ENCODE measurements at regions not wholly inside any gene's neighbourhood (a gene's known extent, or its start where the extent isn't known, plus 50 kb on each side); places are given as distances from the start of the nearest gene placed in this dataset.
"Not testable (repeated sequence)": the region's sequence is repeated elsewhere in the genome, so short reads cannot be mapped to it uniquely, and the experiment has no call there.

- no peak for DNase-seq (ENCODE audit: low read depth in 2 of 2)
These were observed 328.2 kb upstream of the PDE3A start for GRCh38 chr12:20040184-20040583.

GRCh38 chr12:20040831-20041230, 327.5 kb upstream of the PDE3A start:
- DNase-seq (ENCODE audit: low read depth in 2 of 2), result no peak

- DNase-seq (ENCODE audit: low read depth in 2 of 2), result no peak
These were observed 324.0 kb upstream of the PDE3A start for GRCh38 chr12:20044351-20044750.

- DNase-seq (ENCODE audit: low read depth in 2 of 2), result no peak
These were observed 323.5 kb upstream of the PDE3A start for GRCh38 chr12:20044846-20045245.

GRCh38 chr12:20047901-20048300, 320.4 kb upstream of the PDE3A start:
- no peak for DNase-seq (ENCODE audit: low read depth in 2 of 2)

- DNase-seq (ENCODE audit: low read depth in 2 of 2), result no peak
These were observed 318.1 kb upstream of the PDE3A start for GRCh38 chr12:20050221-20050620.

GRCh38 chr12:20053782-20054181, 314.6 kb upstream of the PDE3A start:
- DNase-seq (ENCODE audit: low read depth in 2 of 2), result no peak

- no peak for DNase-seq (ENCODE audit: low read depth in 2 of 2)
These were observed 312.5 kb upstream of the PDE3A start for GRCh38 chr12:20055856-20056255.

GRCh38 chr12:20057398-20057797, 310.9 kb upstream of the PDE3A start:
- DNase-seq (ENCODE audit: low read depth in 2 of 2), result no peak

- DNase-seq (ENCODE audit: low read depth in 2 of 2), result no peak
These were observed 305.2 kb upstream of the PDE3A start for GRCh38 chr12:20063116-20063515.

GRCh38 chr12:20077618-20078017, 290.7 kb upstream of the PDE3A start:
- no peak for DNase-seq (ENCODE audit: low read depth in 2 of 2)

- DNase-seq (ENCODE audit: low read depth in 2 of 2), result no peak
These were observed 279.3 kb upstream of the PDE3A start for GRCh38 chr12:20089077-20089476.

- not testable (repeated sequence) for DNase-seq (ENCODE audit: low read depth in 2 of 2)
These were observed 275.0 kb upstream of the PDE3A start for GRCh38 chr12:20093190-20093810.

- DNase-seq (ENCODE audit: low read depth in 2 of 2), result no peak
These were observed 271.9 kb upstream of the PDE3A start for GRCh38 chr12:20096430-20096829.

- no peak for DNase-seq (ENCODE audit: low read depth in 2 of 2)
These were observed 270.7 kb upstream of the PDE3A start for GRCh38 chr12:20097626-20098025.

GRCh38 chr12:20099395-20100183, 268.7 kb upstream of the PDE3A start:
- DNase-seq (ENCODE audit: low read depth in 2 of 2), result no peak

- no peak for DNase-seq (ENCODE audit: low read depth in 2 of 2)
These were observed 267.3 kb upstream of the PDE3A start for GRCh38 chr12:20101046-20101445.

- DNase-seq (ENCODE audit: low read depth in 2 of 2), result no peak
These were observed 262.4 kb upstream of the PDE3A start for GRCh38 chr12:20105943-20106342.

- no peak for DNase-seq (ENCODE audit: low read depth in 2 of 2)
These were observed 258.7 kb upstream of the PDE3A start for GRCh38 chr12:20109676-20110075.

- DNase-seq (ENCODE audit: low read depth in 2 of 2), result not testable (repeated sequence)
These were observed 253.0 kb upstream of the PDE3A start for GRCh38 chr12:20115371-20115770.

- DNase-seq (ENCODE audit: low read depth in 2 of 2), result no peak
These were observed 248.5 kb upstream of the PDE3A start for GRCh38 chr12:20119596-20120402.

GRCh38 chr12:20120403-20120725, 248.0 kb upstream of the PDE3A start:
- DNase-seq (ENCODE audit: low read depth in 2 of 2), result no peak

GRCh38 chr12:20122274-20122673, 246.1 kb upstream of the PDE3A start:
- no peak for DNase-seq (ENCODE audit: low read depth in 2 of 2)

Data from stimulated activated CD4-positive, alpha-beta T cell treated with anti-CD3 and anti-CD28 coated beads, Interleukin-12 subunit alpha, Interleukin-12 subunit beta, amount 100 ng/mL, for 24 hours (primary cell).